ENCODE measurements at regions not wholly inside any gene's neighbourhood (a gene's known extent, or its start where the extent isn't known, plus 50 kb on each side); places are given as distances from the start of the nearest gene placed in this dataset.

GRCh38 chr10:105342606-105343005 is 701.5 kb downstream of the SORCS3 start:
- POLR2A ChIA-PET (ENCODE audit: partially characterized antibody), result no interaction called here
- Histone ChIP-seq H3K4me3 (ENCODE audit: extremely low read depth in 1 of 4, insufficient read depth in 2 of 4, low read depth in 3 of 4, low read length in 4 of 4) (no peak overlapping the region), H2AFZ (ENCODE audit: low read length) (no peak overlapping the region), H4K91ac (replicated peaks; ENCODE audit: insufficient read length, low read length) (no peak overlapping the region), H3K9ac (replicated peaks in 1 of 4; ENCODE audit: extremely low read depth in 1 of 4, low read depth in 3 of 4, low read length in 3 of 4) (no peak overlapping the region), H3K4me2 (ENCODE audit: insufficient read depth in 1 of 2, low read depth in 2 of 2, low read length in 2 of 2) (no peak overlapping the region), H2BK15ac (ENCODE audit: low read length) (no peak overlapping the region), H4K5ac (ENCODE audit: insufficient read length, low read depth, low read length) (no peak overlapping the region), H3K79me1 (ENCODE audit: low read depth, low read length) (no peaks in the 10 kb centered on the region), H2BK12ac (ENCODE audit: low read depth, low read length) (no peak overlapping the region), H3K4me1 (replicated peaks in 1 of 4; ENCODE audit: control insufficient read depth in 3 of 4, insufficient read depth in 4 of 4, low read length in 3 of 4) (no peaks in the 10 kb centered on the region), H3K4ac (replicated peaks; ENCODE audit: insufficient read length, low read depth, low read length) (no peak overlapping the region), H2AK5ac (ENCODE audit: low read depth, low read length) (no peak overlapping the region), H2BK5ac (ENCODE audit: low read depth, low read length) (no peak overlapping the region), H3K23me2 (ENCODE audit: low read depth, low read length) (no peaks in the 10 kb centered on the region), H3K23ac (ENCODE audit: insufficient read length) (no peak overlapping the region), H3K18ac (ENCODE audit: extremely low read depth, low read length) (no peak overlapping the region), H4K20me1 (replicated peaks in 1 of 2; ENCODE audit: control insufficient read depth in 1 of 2, insufficient read depth in 2 of 2, low read length in 2 of 2) (no peaks in the 10 kb centered on the region), H3K56ac (replicated peaks; ENCODE audit: insufficient read length, low read depth, low read length) (no peak overlapping the region), H2BK20ac (ENCODE audit: low read length) (no peak overlapping the region), H3K36me3 (ENCODE audit: control insufficient read depth in 2 of 4, insufficient read depth in 4 of 4, low read length in 3 of 4) (no peaks in the 10 kb centered on the region), H3K9me3 (ENCODE audit: insufficient read depth in 2 of 2, low read depth in 1 of 2, low read length in 1 of 2) (no peaks in the 10 kb centered on the region), H3K27me3 (replicated peaks in 1 of 4; ENCODE audit: control insufficient read depth in 3 of 4, extremely low read depth in 1 of 4, insufficient read depth in 3 of 4, low read length in 3 of 4) (no peaks in the 10 kb centered on the region), H3K14ac (ENCODE audit: insufficient read length) (no peak overlapping the region), H4K8ac (ENCODE audit: extremely low read depth, insufficient read depth, low read length) (no peak overlapping the region), H2BK120ac (replicated peaks; ENCODE audit: low read depth, low read length) (no peak overlapping the region), H3K79me2 (ENCODE audit: control insufficient read depth in 1 of 2, insufficient read depth in 2 of 2, low read length in 2 of 2) (no peaks in the 10 kb centered on the region), H3K27ac (ENCODE audit: low read depth, low read length) (no peak overlapping the region)
- 78% methylated on average over 4 of the region's 4 CpGs; no CpG with 5 or more reads in 1 of the 2 experiments for WGBS, 2 experiments (ENCODE audit: extremely low coverage in 1 of 2, insufficient coverage in 1 of 2, insufficient read length in 1 of 2, insufficient replicate concordance in 2 of 2, low coverage in 1 of 2, low lambda C conversion rate in 2 of 2, missing lambda C conversion rate in 1 of 2)
- no peak for TF ChIP-seq BACH1 (IDR thresholded peaks at IDR 0.05; ENCODE audit: low read length)
- CTCF ChIA-PET (ENCODE audit: partially characterized antibody), result interaction anchor here (1.4 kb wide), 1 partner anchor 10 kb away, joined by 3 read pairs; no protein-coding TSS in a partner anchor
- DNase-seq (ENCODE audit: low read depth in 1 of 2, low spot score in 2 of 2), result no peak
- FAIRE-seq, result no peak
